GM23248 (cell line): ENCODE measurements at regions not wholly inside any gene's neighbourhood (a gene's known extent, or its start where the extent isn't known, plus 50 kb on each side); places are given as distances from the start of the nearest gene placed in this dataset.

Experiments used
- EZH2 ChIP-seq: fragments of 200-600 bp; sonication (generic); IDR thresholded peaks from 2 replicates; pipeline ENCODE4 v1.6.1; 2018; ENCODE audit warnings: antibody characterized with exemption, mild to moderate bottlenecking; ENCODE audit not compliant: insufficient read depth, poor library complexity, severe bottlenecking
- EZH2phosphoT487 ChIP-seq: fragments of 200-600 bp; sonication (generic); IDR thresholded peaks from 2 replicates; pipeline ENCODE4 v1.6.1; 2018; ENCODE audit warnings: antibody characterized with exemption, moderate library complexity, mild to moderate bottlenecking, low read depth; ENCODE audit not compliant: insufficient read depth

GRCh38 chr10:131769571-131770410, 131.0 kb upstream of the PPP2R2D start:
- no peak for TF ChIP-seq EZH2phosphoT487
- no peak for TF ChIP-seq EZH2
